Endothelial cell of umbilical vein (primary cell): ENCODE measurements at regions not wholly inside any gene's neighbourhood (a gene's known extent, or its start where the extent isn't known, plus 50 kb on each side); places are given as distances from the start of the nearest gene placed in this dataset.

Experiments used
- BruUV-seq: library from RNA; stranded (reverse); fragments of 400-500 nt; replicated peaks from 2 replicates; lab custom pipeline; 2021; lab: Mats Ljungman, UMichigan
- CTCF ChIA-PET: fragments of 300-600, 350-600 bp; sonication (Branson Sonifier 250); formaldehyde crosslinking; loops from one replicate; lab custom pipeline; 2021; ENCODE audit warnings: antibody characterized with exemption, inconsistent platforms; lab: Charles Lee
- POLR2A ChIA-PET: fragments of 300-600, 350-600 bp; sonication (Branson Sonifier 250); formaldehyde crosslinking; loops from one replicate; lab custom pipeline; 2021; ENCODE audit warnings: antibody characterized with exemption, inconsistent platforms; lab: Charles Lee
- DNase-seq: peaks from one replicate; pipeline ENCODE4 v3.0.0-alpha.2; 2011; ENCODE audit warnings: low read depth, low spot score
- FAIRE-seq: peaks from 2 replicates; lab custom pipeline; 2011; peaks lifted over from hg19 to GRCh38; lab: Jason Lieb, UNC
- H2AFZ ChIP-seq: 2 replicates; pipeline ENCODE4 v1.6.0; 2012; ENCODE audit warnings: low read depth, low read length, control low read depth, inconsistent platforms
- H3K27ac ChIP-seq: 2 replicates; pipeline ENCODE4 v1.5.1; 2011; ENCODE audit warnings: low read depth, mild to moderate bottlenecking, control low read depth, low read length, moderate library complexity; ENCODE audit not compliant: insufficient read depth
- H3K27me3 ChIP-seq, 2 experiments: 2 replicates each; pipeline versions ENCODE4 v1.6.0 to v1.6.1; 2011; ENCODE audit warnings: low read length in 2 of 2, mixed read lengths in 1 of 2; ENCODE audit not compliant: control insufficient read depth in 2 of 2, insufficient read depth in 2 of 2
- H3K36me3 ChIP-seq, 2 experiments: 2 replicates in 1 of 2; 3 replicates in 1 of 2; pipeline ENCODE4 v1.5.1; 2011; ENCODE audit warnings: low read length in 2 of 2, mild to moderate bottlenecking in 1 of 2, moderate library complexity in 1 of 2; ENCODE audit not compliant: control insufficient read depth in 2 of 2, insufficient read depth in 2 of 2; ENCODE audit errors: extremely low read depth in 1 of 2
- H3K4me1 ChIP-seq: 3 replicates; pipeline ENCODE4 v1.5.1; 2011; ENCODE audit warnings: mild to moderate bottlenecking, low read length; ENCODE audit not compliant: control insufficient read depth, insufficient read depth; ENCODE audit errors: extremely low read depth
- H3K4me2 ChIP-seq: 2 replicates; pipeline ENCODE4 v1.6.1; 2011; ENCODE audit warnings: low read length, control low read depth, mixed read lengths; ENCODE audit not compliant: insufficient read depth
- H3K4me3 ChIP-seq, 3 experiments: fragments of 200-600 bp in 1 of 3; sonication (generic), shearing (Covaris generic) in 1 of 3; replicated peaks in 1 of 3; 2 replicates each; pipeline ENCODE4 v1.5.1; 2011 to 2016; ENCODE audit warnings: control low read depth in 3 of 3, low read length in 3 of 3, mild to moderate bottlenecking in 2 of 3, inconsistent platforms in 1 of 3, low read depth in 1 of 3, moderate library complexity in 1 of 3; ENCODE audit not compliant: insufficient read depth in 1 of 3
- H3K79me2 ChIP-seq: 2 replicates; pipeline ENCODE4 v1.6.0; 2012; ENCODE audit warnings: low read length, inconsistent platforms; ENCODE audit not compliant: control insufficient read depth, insufficient read depth
- H3K9ac ChIP-seq: replicated peaks from 2 replicates; pipeline ENCODE3; 2011; ENCODE audit warnings: low read length, control low read depth; ENCODE audit not compliant: insufficient read depth; ENCODE audit errors: extremely low read depth
- H3K9me1 ChIP-seq: replicated peaks from 3 replicates; pipeline ENCODE4 v1.6.0; 2011; ENCODE audit warnings: mild to moderate bottlenecking, low read length; ENCODE audit not compliant: control insufficient read depth, insufficient read depth; ENCODE audit errors: extremely low read depth
- H3K9me3 ChIP-seq: replicated peaks from 2 replicates; pipeline ENCODE4 v1.5.1; 2012; ENCODE audit warnings: low read length, inconsistent platforms; ENCODE audit not compliant: control insufficient read depth, insufficient read depth
- H4K20me1 ChIP-seq: replicated peaks from 2 replicates; pipeline ENCODE3; 2011; ENCODE audit warnings: mild to moderate bottlenecking, low read length; ENCODE audit not compliant: control insufficient read depth, insufficient read depth; ENCODE audit errors: extremely low read depth
- CTCF ChIP-seq, 2 donors: IDR thresholded peaks; 1 replicate in 1 of 2; 2 replicates in 1 of 2; pipeline ENCODE4 v1.5.1; 2011; ENCODE audit warnings: low read length in 2 of 2, mild to moderate bottlenecking in 2 of 2, moderate library complexity in 2 of 2, control low read depth in 1 of 2, inconsistent platforms in 1 of 2, low read depth in 1 of 2; ENCODE audit not compliant: insufficient read depth in 1 of 2; ENCODE audit errors: extremely low read depth in 1 of 2
- FOS ChIP-seq: IDR thresholded peaks from 2 replicates; pipeline ENCODE4 v1.6.1; 2011; ENCODE audit warnings: mild to moderate bottlenecking, low read length, moderate library complexity, borderline replicate concordance; ENCODE audit not compliant: insufficient read depth
- GATA2 ChIP-seq: IDR thresholded peaks from 2 replicates; pipeline ENCODE4 v1.7.0; 2011; ENCODE audit warnings: low read depth, mild to moderate bottlenecking, moderate library complexity, mixed read lengths, low read length; ENCODE audit not compliant: insufficient read length, insufficient read depth
- JUN ChIP-seq: IDR thresholded peaks from 2 replicates; pipeline ENCODE4 v1.6.1; 2011; ENCODE audit warnings: borderline replicate concordance, low read depth; ENCODE audit not compliant: insufficient read length, insufficient read depth
- POLR2A ChIP-seq: IDR thresholded peaks from 2 replicates; pipeline ENCODE4 v1.6.1; 2012; ENCODE audit warnings: low read depth, mild to moderate bottlenecking, control low read depth, low read length
- POLR2AphosphoS5 ChIP-seq: IDR thresholded peaks from 2 replicates; pipeline ENCODE4 v1.6.1; 2012; ENCODE audit warnings: low read depth, mild to moderate bottlenecking, control low read depth, low read length, moderate library complexity; ENCODE audit not compliant: insufficient read depth
- dilution Hi-C: fragments of 300-500 bp; cut with MboI; formaldehyde crosslinking; loops from one replicate; pipeline ENCODE4 v1.15.0; 2019; ENCODE audit warnings: low sequenced_read_pairs; ENCODE audit not compliant: extremely low pct_ligation_motif_present
- intact Hi-C: fragments of 100-400 bp; cut with micrococcal nuclease; formaldehyde crosslinking; loops from one replicate; pipeline ENCODE4 v1.10.0; 2022

GRCh38 chr10:44814929-44815328 is 96.2 kb upstream of the TMEM72 start:
- ChIA-PET CTCF (no interaction called here), POLR2A (no interaction called here)
- no peak overlapping the region for H2AFZ ChIP-seq
- H4K20me1 ChIP-seq = no peaks in the 10 kb centered on the region
- H3K9me3 ChIP-seq = no peaks in the 10 kb centered on the region
- H3K27ac ChIP-seq = no peak overlapping the region
- H3K79me2 ChIP-seq = no peaks in the 10 kb centered on the region
- no peaks in the 10 kb centered on the region for H3K27me3 ChIP-seq
- H3K4me2 ChIP-seq = no peak overlapping the region
- FAIRE-seq = no peak
- no peaks in the 10 kb centered on the region for H3K9me1 ChIP-seq
- no peak for DNase-seq
- H3K36me3 ChIP-seq = no peaks in the 10 kb centered on the region
- H3K9ac ChIP-seq = no peak overlapping the region
- H3K4me3 ChIP-seq = no peak overlapping the region
- dilution Hi-C loops = no loop called here
- no peak for TF ChIP-seq CTCF (IDR thresholded peaks at IDR 0.05; ENCODE audit: extremely low read depth in 1 of 2, insufficient read depth in 1 of 2, low read depth in 1 of 2, low read length in 2 of 2)
- no peak for TF ChIP-seq POLR2AphosphoS5
- intact Hi-C loops = no loop called here
- H3K4me1 ChIP-seq = no peaks in the 10 kb centered on the region
- no TSS peak for BruUV-seq

GRCh38 chr10:44818041-44818649 is 93.0 kb upstream of the TMEM72 start:
- FAIRE-seq (no peak), DNase-seq (no peak)
- Histone ChIP-seq H3K9me1 (no peaks in the 10 kb centered on the region), H3K27me3 (no peaks in the 10 kb centered on the region), H3K9me3 (no peaks in the 10 kb centered on the region), H3K4me3 (no peak overlapping the region), H3K27ac (no peak overlapping the region), H2AFZ (no peak overlapping the region), H3K4me1 (no peaks in the 10 kb centered on the region), H3K79me2 (no peaks in the 10 kb centered on the region), H4K20me1 (no peaks in the 10 kb centered on the region), H3K9ac (no peak overlapping the region), H3K36me3 (no peaks in the 10 kb centered on the region), H3K4me2 (no peak overlapping the region)
- CTCF ChIA-PET = no interaction called here
- intact Hi-C loops = no loop called here
- POLR2A ChIA-PET = no interaction called here
- BruUV-seq = no TSS peak
- no peak for TF ChIP-seq FOS
- TF ChIP-seq GATA2 = no peak
- TF ChIP-seq JUN = no peak
- no peak for TF ChIP-seq POLR2A
- dilution Hi-C loops = no loop called here
